GM12874 (cell line): ENCODE measurements at regions not wholly inside any gene's neighbourhood (a gene's known extent, or its start where the extent isn't known, plus 50 kb on each side); places are given as distances from the start of the nearest gene placed in this dataset.

Experiments used
- CTCF ChIP-seq: IDR thresholded peaks from 2 replicates; pipeline ENCODE4 v1.5.1; 2011; ENCODE audit warnings: low read depth, mild to moderate bottlenecking, control low read depth, low read length, moderate library complexity; ENCODE audit not compliant: insufficient read depth

- no peak for TF ChIP-seq CTCF
Observed at GRCh38 chr16:9683677-9684076, 498.6 kb downstream of the GRIN2A start.

- TF ChIP-seq CTCF: no peak
Observed at GRCh38 chr16:9687737-9688319, 494.4 kb downstream of the GRIN2A start.

- TF ChIP-seq CTCF: no peak
Observed at GRCh38 chr16:9689597-9689996, 492.6 kb downstream of the GRIN2A start.

- TF ChIP-seq CTCF: no peak
Observed at GRCh38 chr16:9695152-9695551, 487.1 kb downstream of the GRIN2A start.
